ENCODE measurements at regions not wholly inside any gene's neighbourhood (a gene's known extent, or its start where the extent isn't known, plus 50 kb on each side); places are given as distances from the start of the nearest gene placed in this dataset.
"Not testable (repeated sequence)": the region's sequence is repeated elsewhere in the genome, so short reads cannot be mapped to it uniquely, and the experiment has no call there.

GRCh38 chr14:85165094-85165493, 364.9 kb upstream of the FLRT2 start:
- intact Hi-C loops (cut with DNase I, micrococcal nuclease) = no loop called here
- POLR2A ChIA-PET = no interaction called here
- H3K4me3 Mint-ChIP-seq = no peak overlapping the region

GRCh38 chr14:85169381-85169780, 360.6 kb upstream of the FLRT2 start:
- Mint-ChIP-seq H3K4me1 (no peaks in the 10 kb centered on the region), H3K27ac (no peak overlapping the region), H3K9me3 (ENCODE audit: low read depth) (peaks cover 5% of the 10 kb centered on the region), H3K4me3 (no peak overlapping the region), H3K36me3 (ENCODE audit: low read depth) (no peaks in the 10 kb centered on the region), H3K27me3 (no peaks in the 10 kb centered on the region)
- ChIA-PET CTCF (no interaction called here), POLR2A (no interaction called here)
- no peak for ATAC-seq
- intact Hi-C loops (cut with DNase I, micrococcal nuclease) = no loop called here
- no peak for DNase-seq

More at GRCh38 chr14:85165094-85165493, 364.9 kb upstream of the FLRT2 start:
- H3K27ac Mint-ChIP-seq = no peak overlapping the region
- H3K4me1 Mint-ChIP-seq = no peaks in the 10 kb centered on the region
- no peaks in the 10 kb centered on the region for H3K27me3 Mint-ChIP-seq
- DNase-seq = no peak
- CTCF ChIA-PET = no interaction called here
- peaks cover 23% of the 10 kb centered on the region for H3K9me3 Mint-ChIP-seq (ENCODE audit: low read depth)
- no peak for ATAC-seq
- no peaks in the 10 kb centered on the region for H3K36me3 Mint-ChIP-seq (ENCODE audit: low read depth)

DNA sequence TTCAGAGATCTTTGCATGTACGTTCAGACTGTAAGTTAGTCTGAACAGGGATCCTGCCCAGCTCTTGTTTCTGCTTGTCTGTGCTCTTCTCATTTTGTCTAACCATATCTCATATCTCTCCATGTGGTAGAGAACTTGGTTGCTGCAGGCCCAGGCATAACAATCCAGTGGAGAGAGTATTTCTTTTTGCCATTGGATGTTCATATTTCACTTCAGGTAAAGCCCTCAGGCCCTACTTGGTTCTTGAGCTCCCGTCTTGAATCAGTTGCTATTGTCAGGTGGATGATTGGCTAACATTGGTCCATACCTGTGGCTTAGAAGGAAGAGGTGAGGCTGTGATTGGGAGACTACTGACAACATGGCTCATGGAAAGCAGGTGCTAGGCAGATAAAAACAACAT, 357.7 kb upstream of the FLRT2 start:
- Mint-ChIP-seq H3K27ac (no peak overlapping the region), H3K4me1 (no peaks in the 10 kb centered on the region), H3K27me3 (no peaks in the 10 kb centered on the region), H3K9me3 (ENCODE audit: low read depth) (peaks cover 2% of the 10 kb centered on the region), H3K4me3 (no peak overlapping the region), H3K36me3 (ENCODE audit: low read depth) (no peaks in the 10 kb centered on the region)
- DNase-seq (no peak), ATAC-seq (no peak)
- intact Hi-C loops (cut with DNase I, micrococcal nuclease) = no loop called here
- POLR2A ChIA-PET = no interaction called here
- CTCF ChIA-PET = no interaction called here

DNA sequence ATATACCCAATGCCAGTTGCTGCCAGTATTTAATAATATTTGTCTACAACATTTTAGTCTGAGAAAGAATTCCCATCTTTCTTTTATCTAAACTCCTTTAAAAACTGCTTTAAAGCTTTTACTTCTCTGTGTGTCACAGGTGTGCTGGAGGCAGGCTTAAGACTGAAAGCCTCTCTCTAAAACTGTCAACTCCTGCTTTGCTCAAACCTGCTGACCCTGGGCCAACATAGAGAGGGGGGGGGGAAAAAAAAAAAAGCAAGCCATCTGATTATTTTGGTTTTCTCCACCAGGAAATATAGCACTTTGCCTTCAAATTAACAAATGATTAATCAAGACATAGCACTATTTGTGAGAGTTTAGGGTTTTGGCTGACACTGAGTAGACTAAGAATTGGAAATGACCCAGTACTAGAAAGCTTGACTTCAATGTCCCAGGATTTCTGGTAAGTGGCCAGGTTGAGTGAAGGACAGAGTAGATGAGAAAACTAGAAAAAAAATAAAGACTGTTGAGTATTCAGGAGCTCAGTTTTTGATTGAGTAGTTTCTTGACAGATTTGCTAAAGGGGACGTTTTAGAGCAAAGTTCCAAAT, 357.0 kb upstream of the FLRT2 start:
- no peaks in the 10 kb centered on the region for H3K36me3 Mint-ChIP-seq (ENCODE audit: low read depth)
- POLR2A ChIA-PET = no interaction called here
- no peaks in the 10 kb centered on the region for H3K4me1 Mint-ChIP-seq
- H3K27me3 Mint-ChIP-seq = no peaks in the 10 kb centered on the region
- peaks cover 2% of the 10 kb centered on the region for H3K9me3 Mint-ChIP-seq (ENCODE audit: low read depth)
- intact Hi-C loops (cut with DNase I, micrococcal nuclease) = no loop called here
- DNase-seq = no peak
- H3K4me3 Mint-ChIP-seq = no peak overlapping the region
- H3K27ac Mint-ChIP-seq = no peak overlapping the region
- no peak for ATAC-seq
- CTCF ChIA-PET = no interaction called here

DNA sequence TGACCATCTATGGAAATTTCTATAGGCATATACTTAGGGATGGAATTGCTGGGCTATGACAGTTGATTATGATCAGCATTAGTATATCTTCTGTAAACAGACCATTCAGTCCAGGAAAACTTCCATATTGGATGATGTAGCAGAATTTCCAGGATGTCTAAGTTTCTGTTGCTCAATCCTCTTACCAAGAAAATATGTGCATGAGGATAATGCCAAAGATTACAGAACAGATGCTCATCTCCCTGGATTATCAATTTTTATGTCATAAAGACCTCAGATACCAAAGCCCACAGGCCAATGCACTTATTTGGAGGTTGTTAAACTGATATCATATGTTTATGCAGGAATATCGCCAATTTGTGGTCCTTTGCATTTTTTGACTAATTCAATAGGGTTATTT, 354.4 kb upstream of the FLRT2 start:
- DNase-seq (no peak), ATAC-seq (no peak)
- H3K9me3 Mint-ChIP-seq (ENCODE audit: low read depth) = peaks cover 2% of the 10 kb centered on the region
- intact Hi-C loops (cut with DNase I, micrococcal nuclease) = no loop called here
- H3K36me3 Mint-ChIP-seq (ENCODE audit: low read depth) = no peaks in the 10 kb centered on the region
- no peaks in the 10 kb centered on the region for H3K27me3 Mint-ChIP-seq
- no peaks in the 10 kb centered on the region for H3K4me1 Mint-ChIP-seq
- CTCF ChIA-PET = no interaction called here
- POLR2A ChIA-PET = no interaction called here
- no peak overlapping the region for H3K27ac Mint-ChIP-seq
- H3K4me3 Mint-ChIP-seq = no peak overlapping the region

DNA sequence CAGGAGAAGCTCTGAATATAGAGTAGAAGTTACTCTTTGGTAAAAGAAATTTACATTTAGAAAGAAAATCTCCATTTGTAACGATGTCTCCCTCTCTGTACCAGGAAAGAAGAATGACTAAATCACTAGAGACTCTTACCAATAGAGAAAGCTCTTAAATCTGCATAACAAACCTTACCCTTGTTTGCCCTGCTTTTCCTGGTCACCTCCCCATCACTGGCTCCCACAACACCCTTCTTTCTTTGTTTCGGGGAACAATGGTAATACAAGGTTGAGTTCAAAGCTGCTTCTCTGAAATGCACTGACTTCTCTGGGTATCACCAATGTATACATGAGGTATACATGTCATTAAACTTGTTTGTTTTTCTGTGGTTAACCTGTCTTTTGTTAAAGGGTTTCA, 351.1 kb upstream of the FLRT2 start:
- Mint-ChIP-seq H3K36me3 (ENCODE audit: low read depth) (no peaks in the 10 kb centered on the region), H3K9me3 (ENCODE audit: low read depth) (no peaks in the 10 kb centered on the region), H3K4me1 (no peaks in the 10 kb centered on the region), H3K27me3 (no peaks in the 10 kb centered on the region), H3K27ac (no peak overlapping the region), H3K4me3 (no peak overlapping the region)
- CTCF ChIA-PET = interaction anchor here (0.6 kb wide), 1 partner anchor 14 kb away, joined by 3 read pairs; no protein-coding TSS in a partner anchor
- intact Hi-C loops (cut with DNase I, micrococcal nuclease) = no loop called here
- DNase-seq (no peak), ATAC-seq (no peak)
- POLR2A ChIA-PET = no interaction called here

GRCh38 chr14:85180876-85181275, 349.1 kb upstream of the FLRT2 start:
- ATAC-seq (no peak), DNase-seq (no peak)
- no peaks in the 10 kb centered on the region for H3K4me1 Mint-ChIP-seq
- intact Hi-C loops (cut with DNase I, micrococcal nuclease) = no loop called here
- peaks cover 6% of the 10 kb centered on the region for H3K9me3 Mint-ChIP-seq (ENCODE audit: low read depth)
- ChIA-PET POLR2A (no interaction called here), CTCF (no interaction called here)
- H3K27me3 Mint-ChIP-seq = no peaks in the 10 kb centered on the region
- H3K4me3 Mint-ChIP-seq = no peak overlapping the region
- H3K36me3 Mint-ChIP-seq (ENCODE audit: low read depth) = no peaks in the 10 kb centered on the region
- H3K27ac Mint-ChIP-seq = no peak overlapping the region

DNA sequence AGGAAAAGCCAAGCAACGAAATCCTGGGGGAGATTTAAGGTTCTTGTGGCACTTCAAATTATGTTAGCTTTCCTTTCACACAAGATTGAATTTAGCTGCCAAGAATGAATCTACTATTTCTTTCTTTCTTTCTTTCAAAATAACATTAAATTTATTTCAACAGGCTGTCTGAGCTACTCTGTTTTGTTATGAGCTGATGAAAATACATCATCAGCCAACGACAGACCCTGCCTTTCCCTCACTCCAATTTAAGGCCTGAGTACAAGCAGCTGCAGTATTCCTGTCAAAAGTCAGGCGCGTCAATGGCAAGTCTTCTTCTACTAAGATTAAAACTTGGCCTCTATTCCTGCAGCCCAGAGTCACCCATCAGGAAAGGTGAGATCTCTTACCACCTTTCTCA, 347.7 kb upstream of the FLRT2 start:
- Mint-ChIP-seq H3K27me3 (no peaks in the 10 kb centered on the region), H3K36me3 (ENCODE audit: low read depth) (no peaks in the 10 kb centered on the region), H3K4me1 (no peaks in the 10 kb centered on the region), H3K9me3 (ENCODE audit: low read depth) (peaks cover 6% of the 10 kb centered on the region), H3K27ac (no peak overlapping the region), H3K4me3 (no peak overlapping the region)
- intact Hi-C loops (cut with DNase I, micrococcal nuclease) = no loop called here
- ChIA-PET POLR2A (no interaction called here), CTCF (no interaction called here)
- DNase-seq (no peak), ATAC-seq (no peak)

DNA sequence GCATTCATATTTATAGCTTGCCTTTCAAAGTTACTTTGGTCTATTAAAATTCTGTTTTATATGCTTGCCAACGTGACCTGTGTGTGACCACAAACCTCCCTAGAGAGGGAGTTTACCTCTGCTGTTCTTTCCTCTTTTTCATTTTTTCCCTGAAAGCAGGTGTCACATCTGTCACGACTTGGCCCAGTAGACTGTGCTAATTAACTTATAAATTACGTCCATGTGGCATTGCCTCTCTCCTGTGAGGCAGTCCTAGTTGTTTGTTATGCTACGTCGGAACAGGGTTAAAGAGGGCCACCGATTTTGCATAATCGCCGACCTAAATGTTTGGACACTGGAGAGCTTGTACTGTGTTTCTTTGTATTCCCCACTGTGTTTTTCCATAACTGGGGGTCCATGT, 343.9 kb upstream of the FLRT2 start:
- DNase-seq (no peak), ATAC-seq (no peak)
- CTCF ChIA-PET = no interaction called here
- Mint-ChIP-seq H3K27ac (no peak overlapping the region), H3K36me3 (ENCODE audit: low read depth) (no peaks in the 10 kb centered on the region), H3K9me3 (ENCODE audit: low read depth) (peaks cover 9% of the 10 kb centered on the region), H3K27me3 (no peaks in the 10 kb centered on the region), H3K4me3 (no peak overlapping the region), H3K4me1 (no peaks in the 10 kb centered on the region)
- POLR2A ChIA-PET = no interaction called here
- intact Hi-C loops (cut with DNase I, micrococcal nuclease) = no loop called here

DNA sequence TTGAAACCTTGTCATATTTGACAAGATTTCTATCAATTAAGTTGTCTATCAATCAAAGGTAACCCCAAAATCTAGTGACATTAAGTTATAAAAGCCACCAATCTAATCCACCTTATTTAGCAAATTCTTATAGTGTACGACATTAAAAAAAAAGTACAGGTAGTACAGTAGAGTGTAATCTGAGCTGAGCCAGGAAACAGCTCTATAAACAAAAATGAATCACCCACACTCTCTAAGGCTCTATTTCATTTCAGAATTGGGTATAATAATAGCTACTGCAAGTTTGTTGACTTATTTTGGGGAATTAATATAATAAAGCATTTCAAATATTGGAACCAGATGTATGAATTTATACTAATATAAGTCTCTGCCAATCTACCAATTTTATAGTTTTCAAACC, 342.4 kb upstream of the FLRT2 start:
- intact Hi-C loops (cut with DNase I, micrococcal nuclease) = no loop called here
- Mint-ChIP-seq H3K4me3 (no peak overlapping the region), H3K4me1 (no peaks in the 10 kb centered on the region), H3K9me3 (ENCODE audit: low read depth) (peaks cover 9% of the 10 kb centered on the region), H3K36me3 (ENCODE audit: low read depth) (no peaks in the 10 kb centered on the region), H3K27me3 (no peaks in the 10 kb centered on the region), H3K27ac (no peak overlapping the region)
- ChIA-PET CTCF (no interaction called here), POLR2A (no interaction called here)
- ATAC-seq (no peak), DNase-seq (no peak)

DNA sequence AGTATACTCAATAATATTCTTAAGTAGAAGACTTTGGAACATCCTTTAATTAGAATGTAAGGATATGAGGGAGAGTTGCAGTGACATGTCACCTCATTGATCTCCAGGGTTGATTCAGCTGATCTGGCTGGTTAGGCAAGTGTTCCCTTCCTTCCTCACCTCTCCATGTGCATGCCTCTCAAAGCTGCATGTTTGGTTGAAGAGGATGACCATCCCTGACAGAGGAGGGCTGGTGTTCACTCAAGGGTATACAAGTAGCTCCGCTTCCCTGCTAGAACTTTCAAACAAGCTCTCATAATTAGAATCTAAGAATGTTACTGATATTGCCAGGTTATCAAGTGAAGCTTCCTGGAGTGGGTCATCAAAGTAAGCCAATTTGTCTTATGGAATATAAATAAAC, 341.1 kb upstream of the FLRT2 start:
- Mint-ChIP-seq H3K36me3 (ENCODE audit: low read depth) (no peaks in the 10 kb centered on the region), H3K4me1 (no peaks in the 10 kb centered on the region), H3K9me3 (ENCODE audit: low read depth) (peaks cover 9% of the 10 kb centered on the region), H3K27me3 (no peaks in the 10 kb centered on the region), H3K4me3 (no peak overlapping the region), H3K27ac (no peak overlapping the region)
- ATAC-seq = no peak
- POLR2A ChIA-PET = no interaction called here
- intact Hi-C loops (cut with DNase I, micrococcal nuclease) = no loop called here
- DNase-seq = no peak
- CTCF ChIA-PET = no interaction called here

DNA sequence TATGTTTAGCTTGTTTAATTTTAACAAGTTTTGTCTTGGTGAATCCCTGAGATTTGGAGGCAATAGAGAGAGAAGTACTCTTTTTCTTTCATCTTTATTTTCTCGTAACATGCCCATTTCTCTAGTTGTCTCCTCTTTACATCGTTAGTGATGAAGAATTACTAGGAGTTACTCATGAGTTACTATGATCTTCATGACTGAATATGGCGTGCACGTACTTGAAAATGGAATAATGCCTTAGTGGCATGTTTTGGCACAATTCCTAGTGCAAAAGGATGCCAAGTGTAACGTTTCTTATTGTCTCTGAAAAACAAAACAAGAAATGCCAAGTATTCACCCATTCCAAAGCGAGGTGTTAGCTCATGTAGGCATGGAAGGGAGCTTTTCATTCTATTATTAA, 340.7 kb upstream of the FLRT2 start:
- POLR2A ChIA-PET; H3K36me3 Mint-ChIP-seq (ENCODE audit: low read depth); H3K27me3 Mint-ChIP-seq; intact Hi-C loops (cut with DNase I, micrococcal nuclease); ATAC-seq; H3K9me3 Mint-ChIP-seq (ENCODE audit: low read depth); DNase-seq; H3K4me1 Mint-ChIP-seq; H3K27ac Mint-ChIP-seq; H3K4me3 Mint-ChIP-seq; CTCF ChIA-PET: not testable (repeated sequence)

- DNase-seq (no peak), ATAC-seq (no peak)
- Mint-ChIP-seq H3K4me1 (no peaks in the 10 kb centered on the region), H3K27ac (no peak overlapping the region), H3K4me3 (no peak overlapping the region), H3K9me3 (ENCODE audit: low read depth) (peaks cover 7% of the 10 kb centered on the region), H3K27me3 (no peaks in the 10 kb centered on the region), H3K36me3 (ENCODE audit: low read depth) (no peaks in the 10 kb centered on the region)
- CTCF ChIA-PET = no interaction called here
- intact Hi-C loops (cut with DNase I, micrococcal nuclease) = no loop called here
- POLR2A ChIA-PET = no interaction called here
Observed at GRCh38 chr14:85190251-85190650, 339.7 kb upstream of the FLRT2 start.
